ENCODE measurements at regions not wholly inside any gene's neighbourhood (a gene's known extent, or its start where the extent isn't known, plus 50 kb on each side); places are given as distances from the start of the nearest gene placed in this dataset.

GRCh38 chr16:80403894-80404293, 136.9 kb upstream of the DYNLRB2 start:
- H3K27ac Mint-ChIP-seq, result no peak overlapping the region
- H3K4me1 Mint-ChIP-seq, result no peaks in the 10 kb centered on the region
- no peak overlapping the region for H3K4me3 Mint-ChIP-seq
- H3K36me3 Mint-ChIP-seq, result no peaks in the 10 kb centered on the region
- H3K27me3 Mint-ChIP-seq, result peaks cover 8% of the 10 kb centered on the region
- no peaks in the 10 kb centered on the region for H3K9me3 Mint-ChIP-seq
- no peak for ATAC-seq (ENCODE audit: low read depth)
- no peak for DNase-seq (ENCODE audit: low spot score in 2 of 2)

GRCh38 chr16:80390871-80391489, 149.8 kb upstream of the DYNLRB2 start:
- Mint-ChIP-seq H3K9me3 (peaks cover 4% of the 10 kb centered on the region), H3K4me3 (no peak overlapping the region), H3K27ac (no peak overlapping the region), H3K4me1 (no peaks in the 10 kb centered on the region), H3K36me3 (no peaks in the 10 kb centered on the region), H3K27me3 (peaks cover 4% of the 10 kb centered on the region)
- ATAC-seq (ENCODE audit: low read depth), result no peak
- no peak for DNase-seq (ENCODE audit: low spot score in 2 of 2)

GRCh38 chr16:80390046-80390445, 150.7 kb upstream of the DYNLRB2 start:
- Mint-ChIP-seq H3K4me3 (no peak overlapping the region), H3K9me3 (peaks cover 4% of the 10 kb centered on the region), H3K27me3 (peaks cover 6% of the 10 kb centered on the region), H3K36me3 (no peaks in the 10 kb centered on the region), H3K4me1 (no peaks in the 10 kb centered on the region), H3K27ac (no peak overlapping the region)
- DNase-seq (ENCODE audit: low spot score in 2 of 2), result no peak
- ATAC-seq (ENCODE audit: low read depth), result no peak

GRCh38 chr16:80389338-80389737, 151.5 kb upstream of the DYNLRB2 start:
- H3K9me3 Mint-ChIP-seq, result peaks cover 4% of the 10 kb centered on the region
- no peaks in the 10 kb centered on the region for H3K4me1 Mint-ChIP-seq
- no peak for DNase-seq (ENCODE audit: low spot score in 2 of 2)
- no peaks in the 10 kb centered on the region for H3K36me3 Mint-ChIP-seq
- H3K4me3 Mint-ChIP-seq, result no peak overlapping the region
- H3K27ac Mint-ChIP-seq, result no peak overlapping the region
- peaks cover 6% of the 10 kb centered on the region for H3K27me3 Mint-ChIP-seq
- ATAC-seq (ENCODE audit: low read depth), result no peak

- H3K4me1 Mint-ChIP-seq, result no peaks in the 10 kb centered on the region
- peaks cover 8% of the 10 kb centered on the region for H3K27me3 Mint-ChIP-seq
- no peak overlapping the region for H3K4me3 Mint-ChIP-seq
- H3K9me3 Mint-ChIP-seq, result no peaks in the 10 kb centered on the region
- no peaks in the 10 kb centered on the region for H3K36me3 Mint-ChIP-seq
- ATAC-seq (ENCODE audit: low read depth) (no peak), DNase-seq (ENCODE audit: low spot score in 2 of 2) (no peak)
- no peak overlapping the region for H3K27ac Mint-ChIP-seq
These were observed 153.4 kb upstream of the DYNLRB2 start for GRCh38 chr16:80387318-80387921.

GRCh38 chr16:80384862-80385261, 155.9 kb upstream of the DYNLRB2 start:
- no peak for ATAC-seq (ENCODE audit: low read depth)
- Mint-ChIP-seq H3K27ac (no peak overlapping the region), H3K9me3 (no peaks in the 10 kb centered on the region), H3K27me3 (peaks cover 12% of the 10 kb centered on the region), H3K4me3 (no peak overlapping the region), H3K4me1 (no peaks in the 10 kb centered on the region), H3K36me3 (no peaks in the 10 kb centered on the region)
- no peak for DNase-seq (ENCODE audit: low spot score in 2 of 2)

- Mint-ChIP-seq H3K27me3 (peaks cover 15% of the 10 kb centered on the region), H3K27ac (no peak overlapping the region), H3K4me1 (no peaks in the 10 kb centered on the region), H3K4me3 (no peak overlapping the region), H3K36me3 (no peaks in the 10 kb centered on the region), H3K9me3 (no peaks in the 10 kb centered on the region)
- DNase-seq (ENCODE audit: low spot score in 2 of 2), result no peak
- no peak for ATAC-seq (ENCODE audit: low read depth)
These were observed 160.3 kb upstream of the DYNLRB2 start for GRCh38 chr16:80380514-80380913.

GRCh38 chr16:80377096-80377956, 163.5 kb upstream of the DYNLRB2 start:
- no peak overlapping the region for H3K27ac Mint-ChIP-seq
- ATAC-seq (ENCODE audit: low read depth) (no peak), DNase-seq (ENCODE audit: low spot score in 2 of 2) (no peak)
- H3K4me3 Mint-ChIP-seq, result no peak overlapping the region
- no peaks in the 10 kb centered on the region for H3K36me3 Mint-ChIP-seq
- H3K27me3 Mint-ChIP-seq, result peaks cover 12% of the 10 kb centered on the region
- H3K4me1 Mint-ChIP-seq, result no peaks in the 10 kb centered on the region
- H3K9me3 Mint-ChIP-seq, result peaks cover 2% of the 10 kb centered on the region

GRCh38 chr16:80375973-80376372, 164.8 kb upstream of the DYNLRB2 start:
- H3K27ac Mint-ChIP-seq, result no peak overlapping the region
- H3K4me1 Mint-ChIP-seq, result no peaks in the 10 kb centered on the region
- peaks cover 3% of the 10 kb centered on the region for H3K9me3 Mint-ChIP-seq
- peaks cover 11% of the 10 kb centered on the region for H3K27me3 Mint-ChIP-seq
- no peaks in the 10 kb centered on the region for H3K36me3 Mint-ChIP-seq
- H3K4me3 Mint-ChIP-seq, result no peak overlapping the region
- no peak for ATAC-seq (ENCODE audit: low read depth)
- DNase-seq (ENCODE audit: low spot score in 2 of 2), result no peak

- DNase-seq (ENCODE audit: low spot score in 2 of 2) (no peak), ATAC-seq (ENCODE audit: low read depth) (no peak)
- no peaks in the 10 kb centered on the region for H3K36me3 Mint-ChIP-seq
- H3K27me3 Mint-ChIP-seq, result peaks cover 11% of the 10 kb centered on the region
- H3K4me1 Mint-ChIP-seq, result no peaks in the 10 kb centered on the region
- no peak overlapping the region for H3K4me3 Mint-ChIP-seq
- H3K9me3 Mint-ChIP-seq, result peaks cover 3% of the 10 kb centered on the region
- no peak overlapping the region for H3K27ac Mint-ChIP-seq
These were observed 165.3 kb upstream of the DYNLRB2 start for GRCh38 chr16:80375513-80375912.

GRCh38 chr16:80372341-80372740, 168.5 kb upstream of the DYNLRB2 start:
- Mint-ChIP-seq H3K4me1 (no peaks in the 10 kb centered on the region), H3K9me3 (peaks cover 3% of the 10 kb centered on the region), H3K36me3 (no peaks in the 10 kb centered on the region), H3K4me3 (no peak overlapping the region), H3K27ac (no peak overlapping the region), H3K27me3 (peaks cover 6% of the 10 kb centered on the region)
- DNase-seq (ENCODE audit: low spot score in 2 of 2), result no peak
- ATAC-seq (ENCODE audit: low read depth), result no peak

- ATAC-seq (ENCODE audit: low read depth) (no peak), DNase-seq (ENCODE audit: low spot score in 2 of 2) (no peak)
- Mint-ChIP-seq H3K36me3 (no peaks in the 10 kb centered on the region), H3K4me1 (no peaks in the 10 kb centered on the region), H3K4me3 (no peak overlapping the region), H3K27ac (no peak overlapping the region), H3K27me3 (peaks cover 4% of the 10 kb centered on the region), H3K9me3 (peaks cover 3% of the 10 kb centered on the region)
These were observed 171.4 kb upstream of the DYNLRB2 start for GRCh38 chr16:80369138-80369958.

GRCh38 chr16:80367037-80367658, 173.6 kb upstream of the DYNLRB2 start:
- Mint-ChIP-seq H3K27me3 (peaks cover 8% of the 10 kb centered on the region), H3K36me3 (no peaks in the 10 kb centered on the region), H3K9me3 (peaks cover 3% of the 10 kb centered on the region), H3K4me1 (no peaks in the 10 kb centered on the region), H3K4me3 (no peak overlapping the region), H3K27ac (no peak overlapping the region)
- ATAC-seq (ENCODE audit: low read depth) (no peak), DNase-seq (ENCODE audit: low spot score in 2 of 2) (no peak)

All from memory B cell (primary cell).